BLaER1 (cell line): ENCODE measurements at regions not wholly inside any gene's neighbourhood (a gene's known extent, or its start where the extent isn't known, plus 50 kb on each side); places are given as distances from the start of the nearest gene placed in this dataset.

Experiments
- H3K27ac ChIP-seq: shearing (Covaris generic); formaldehyde crosslinking; 2 replicates; pipeline ENCODE4 v1.8.1; 2022
- H3K27me3 ChIP-seq: shearing (Covaris generic); formaldehyde crosslinking; 2 replicates; pipeline ENCODE4 v1.8.1; 2022
- H3K36me3 ChIP-seq: shearing (Covaris generic); formaldehyde crosslinking; 2 replicates; pipeline ENCODE4 v1.8.1; 2022
- H3K4me1 ChIP-seq: shearing (Covaris generic); formaldehyde crosslinking; 2 replicates; pipeline ENCODE4 v1.8.1; 2022
- H3K4me2 ChIP-seq: shearing (Covaris generic); formaldehyde crosslinking; 2 replicates; pipeline ENCODE4 v1.8.1; 2022
- H3K4me3 ChIP-seq: shearing (Covaris generic); formaldehyde crosslinking; 2 replicates; pipeline ENCODE4 v1.8.1; 2022
- H3K9ac ChIP-seq: shearing (Covaris generic); formaldehyde crosslinking; 2 replicates; pipeline ENCODE4 v1.8.1; 2022
- H3K9me3 ChIP-seq: shearing (Covaris generic); formaldehyde crosslinking; 2 replicates; pipeline ENCODE4 v1.8.1; 2022
- H4K20me1 ChIP-seq: shearing (Covaris generic); formaldehyde crosslinking; 2 replicates; pipeline ENCODE4 v1.8.1; 2022
- Cebpa-rat ChIP-seq: shearing (Covaris generic); IDR thresholded peaks from 2 replicates; pipeline ENCODE4 v1.8.1; 2022

DNA sequence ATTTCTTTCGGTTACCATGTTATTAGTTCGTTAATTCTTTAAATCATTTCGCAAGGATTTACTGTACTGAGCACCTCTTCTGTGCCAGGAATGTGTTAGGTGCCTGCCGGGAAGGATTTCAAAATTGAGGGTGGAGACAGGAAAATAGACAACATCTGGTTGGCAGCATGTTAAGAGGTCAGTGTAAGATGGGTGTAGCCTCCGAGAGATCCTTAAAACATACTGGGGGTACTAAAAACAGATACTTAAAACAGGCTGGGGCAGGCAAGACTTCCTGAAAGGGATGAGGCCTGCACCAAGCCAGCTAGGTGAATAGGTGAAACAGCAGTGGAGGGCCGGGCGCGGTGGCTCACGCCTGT is 178.0 kb upstream of the SGK1 start:
- H3K27me3 ChIP-seq = no peaks in the 10 kb centered on the region
- H3K9me3 ChIP-seq = peaks cover 12% of the 10 kb centered on the region; the same call in 1 of the 2 replicates
- H4K20me1 ChIP-seq = no peaks in the 10 kb centered on the region
- no peak overlapping the region for H3K27ac ChIP-seq
- H3K4me2 ChIP-seq = no peak overlapping the region
- H3K9ac ChIP-seq = no peak overlapping the region
- H3K4me1 ChIP-seq = peaks cover 8% of the 10 kb centered on the region; the same call in 1 of the 2 replicates
- no peak for TF ChIP-seq Cebpa-rat
- no peak overlapping the region for H3K4me3 ChIP-seq
- no peaks in the 10 kb centered on the region for H3K36me3 ChIP-seq

DNA sequence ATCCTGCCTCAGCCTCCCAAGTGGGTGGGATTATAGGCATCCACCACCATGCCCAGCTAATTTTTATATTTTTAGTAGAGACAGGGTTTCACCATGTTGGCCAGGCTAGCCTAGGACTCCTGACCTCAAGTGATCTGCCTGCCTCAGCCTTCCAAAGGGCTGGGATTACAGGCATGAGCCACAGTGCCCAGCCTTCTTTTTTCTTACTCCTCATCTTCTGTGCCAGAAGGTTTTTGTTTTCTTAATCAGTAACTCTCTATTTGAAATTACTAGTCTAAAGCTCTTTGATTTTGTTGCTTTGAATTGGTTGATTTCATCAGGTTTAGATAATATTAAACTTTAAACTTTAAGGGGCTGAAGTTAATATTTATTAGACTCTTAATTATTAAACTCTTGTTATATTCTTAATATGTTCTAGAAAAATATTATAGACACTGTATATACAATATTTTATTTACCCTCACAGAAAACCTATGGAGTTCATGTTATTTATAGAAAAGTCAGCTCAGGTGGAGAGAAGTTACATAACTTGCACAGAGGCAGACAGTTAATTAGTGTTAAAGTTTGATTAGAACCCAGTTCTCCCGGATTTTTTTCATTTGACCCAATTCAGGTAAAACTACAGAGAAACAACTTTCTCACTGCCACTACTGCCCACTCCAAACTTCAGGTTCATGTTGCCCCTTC is 177.4 kb upstream of the SGK1 start:
- H3K27me3 ChIP-seq = no peaks in the 10 kb centered on the region
- H3K9me3 ChIP-seq = peaks cover 12% of the 10 kb centered on the region; the same call in 1 of the 2 replicates
- no peak overlapping the region for H3K9ac ChIP-seq
- H3K27ac ChIP-seq = no peak overlapping the region
- H3K4me3 ChIP-seq = no peak overlapping the region
- no peak overlapping the region for H3K4me2 ChIP-seq
- TF ChIP-seq Cebpa-rat = no peak
- no peaks in the 10 kb centered on the region for H3K36me3 ChIP-seq
- no peaks in the 10 kb centered on the region for H4K20me1 ChIP-seq
- H3K4me1 ChIP-seq = peaks cover 3% of the 10 kb centered on the region; the same call in 1 of the 2 replicates

DNA sequence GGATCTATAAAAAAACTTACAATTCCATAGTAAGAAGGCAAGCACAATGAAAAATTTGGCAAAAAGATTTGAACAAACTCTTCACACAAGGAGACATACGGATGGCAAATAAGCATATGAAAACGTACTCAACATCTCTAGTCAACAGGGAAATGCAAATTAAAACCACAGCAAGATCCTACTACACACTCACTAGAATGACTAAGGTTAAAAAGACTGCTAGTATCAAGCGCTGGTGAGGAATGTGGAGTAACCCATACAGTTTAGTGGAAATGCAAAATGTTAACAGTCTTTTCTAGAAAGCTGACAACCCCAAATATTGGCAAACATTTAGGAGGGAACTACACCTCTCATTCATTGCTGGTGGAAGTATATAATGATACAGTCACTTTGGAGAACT is 175.9 kb upstream of the SGK1 start:
- Histone ChIP-seq H3K4me2 (no peak overlapping the region), H3K9ac (no peak overlapping the region), H3K4me3 (no peak overlapping the region), H3K9me3 (peaks cover 12% of the 10 kb centered on the region; the same call in 1 of the 2 replicates), H3K4me1 (no peaks in the 10 kb centered on the region), H4K20me1 (no peaks in the 10 kb centered on the region), H3K27me3 (no peaks in the 10 kb centered on the region), H3K36me3 (no peaks in the 10 kb centered on the region), H3K27ac (no peak overlapping the region)
- TF ChIP-seq Cebpa-rat = no peak

DNA sequence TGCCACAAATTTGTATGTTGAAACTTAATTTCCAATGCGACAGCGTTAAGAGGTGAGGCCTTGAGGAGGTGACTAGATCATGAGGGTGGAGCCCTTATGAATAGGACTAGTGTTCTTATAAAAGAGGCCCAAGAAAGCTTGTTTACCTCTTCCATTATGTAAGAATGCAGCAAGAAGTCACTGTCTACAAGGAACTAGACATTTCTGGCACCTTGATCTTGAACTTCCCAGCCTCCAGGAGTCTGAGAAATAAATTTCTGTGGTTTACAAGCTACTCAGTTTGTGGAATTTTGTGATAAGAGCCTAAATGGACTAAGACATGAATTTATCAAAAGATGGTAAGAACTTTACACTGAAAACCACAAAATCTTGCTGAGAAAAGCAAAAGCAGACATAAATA is 173.6 kb upstream of the SGK1 start:
- Histone ChIP-seq H3K4me2 (no peak overlapping the region), H3K9ac (no peak overlapping the region), H3K9me3 (peaks cover 23% of the 10 kb centered on the region), H3K4me3 (no peak overlapping the region), H3K27ac (no peak overlapping the region), H3K4me1 (peaks cover 8% of the 10 kb centered on the region; the same call in 1 of the 2 replicates), H4K20me1 (no peaks in the 10 kb centered on the region), H3K27me3 (no peaks in the 10 kb centered on the region), H3K36me3 (no peaks in the 10 kb centered on the region)
- TF ChIP-seq Cebpa-rat = no peak

DNA sequence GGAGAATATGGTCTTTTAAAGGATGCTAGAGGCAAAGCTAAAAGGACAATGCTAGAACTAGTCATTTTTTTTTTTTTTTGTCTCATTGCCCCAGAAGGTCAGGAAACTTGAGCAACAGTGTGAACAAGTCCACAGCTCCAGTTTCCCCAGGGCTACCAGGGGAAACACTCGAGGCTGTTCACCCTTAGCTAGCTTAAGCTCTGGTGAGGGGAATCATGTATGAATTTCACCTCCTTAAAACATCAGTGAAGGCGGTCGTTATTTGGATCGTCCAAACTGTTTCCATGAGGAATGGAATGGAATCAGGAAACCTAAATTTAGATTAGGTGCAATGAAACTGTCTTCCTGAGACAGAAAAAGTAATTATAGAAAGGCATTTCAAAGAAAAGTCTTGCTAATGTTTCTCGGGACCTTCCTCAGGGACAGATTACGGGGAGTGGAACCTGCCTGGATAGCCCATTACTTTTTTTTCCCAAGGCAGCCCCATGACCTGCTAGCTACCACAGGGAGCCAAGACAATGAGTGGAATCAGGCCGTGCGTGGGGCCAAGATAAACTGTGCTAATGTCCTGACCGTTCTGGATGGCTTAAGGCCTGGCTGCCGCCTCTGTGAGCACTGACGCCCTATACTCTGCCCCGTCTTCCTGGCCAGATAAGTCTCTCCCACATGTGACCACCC is 164.8 kb upstream of the SGK1 start:
- Histone ChIP-seq H3K36me3 (no peaks in the 10 kb centered on the region), H3K27me3 (no peaks in the 10 kb centered on the region), H4K20me1 (no peaks in the 10 kb centered on the region), H3K4me2 (no peak overlapping the region), H3K9ac (no peak overlapping the region), H3K4me3 (no peak overlapping the region), H3K4me1 (peaks cover under 1% of the 10 kb centered on the region; the same call in 1 of the 2 replicates), H3K9me3 (peaks cover 9% of the 10 kb centered on the region), H3K27ac (no peak overlapping the region)
- TF ChIP-seq Cebpa-rat = no peak

DNA sequence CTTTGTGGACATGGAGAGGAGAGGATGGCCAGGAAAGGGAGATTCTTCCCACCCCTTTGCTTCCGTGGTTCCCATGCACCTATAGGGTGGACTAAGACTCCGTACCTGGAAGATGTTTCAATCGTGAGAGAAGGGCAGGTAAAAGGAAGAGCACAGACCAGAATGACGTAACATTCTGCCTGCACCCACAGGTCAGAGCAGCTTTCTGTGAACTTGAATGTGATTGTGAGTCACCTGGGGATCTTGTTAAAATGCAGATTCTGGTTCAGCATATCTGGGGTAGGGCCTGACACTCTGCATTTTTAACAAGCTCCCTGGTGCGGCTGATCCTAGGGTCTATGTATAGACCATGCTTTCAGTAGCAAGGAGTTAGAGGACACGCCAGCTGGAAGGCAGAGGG is 164.1 kb upstream of the SGK1 start:
- H4K20me1 ChIP-seq = no peaks in the 10 kb centered on the region
- no peaks in the 10 kb centered on the region for H3K36me3 ChIP-seq
- peaks cover 8% of the 10 kb centered on the region for H3K9me3 ChIP-seq
- H3K27me3 ChIP-seq = no peaks in the 10 kb centered on the region
- H3K27ac ChIP-seq = no peak overlapping the region
- no peak for TF ChIP-seq Cebpa-rat
- no peak overlapping the region for H3K4me3 ChIP-seq
- no peaks in the 10 kb centered on the region for H3K4me1 ChIP-seq
- H3K4me2 ChIP-seq = no peak overlapping the region
- H3K9ac ChIP-seq = no peak overlapping the region

DNA sequence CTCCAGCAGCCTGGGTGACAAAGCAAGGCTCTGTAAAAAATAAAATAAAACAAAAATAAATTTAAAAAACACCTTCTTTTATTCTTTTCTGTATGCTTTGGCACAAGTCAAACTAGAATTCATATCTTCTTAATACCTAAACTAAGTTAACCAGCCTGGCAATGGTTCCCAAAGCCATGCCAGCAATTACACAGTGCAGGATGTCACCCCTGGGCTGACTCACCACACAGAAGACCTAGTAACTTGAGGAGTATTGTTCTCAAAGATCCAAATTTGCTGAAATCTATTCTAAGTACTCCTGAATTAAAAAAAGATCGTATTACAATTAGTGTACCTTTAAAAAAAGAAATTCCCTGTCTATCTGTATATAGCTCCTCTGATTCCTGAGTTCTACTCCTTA is 162.7 kb upstream of the SGK1 start:
- H3K9me3 ChIP-seq = no peaks in the 10 kb centered on the region
- no peak for TF ChIP-seq Cebpa-rat
- no peak overlapping the region for H3K9ac ChIP-seq
- no peaks in the 10 kb centered on the region for H3K36me3 ChIP-seq
- H3K4me2 ChIP-seq = no peak overlapping the region
- no peaks in the 10 kb centered on the region for H4K20me1 ChIP-seq
- H3K27me3 ChIP-seq = no peaks in the 10 kb centered on the region
- H3K4me3 ChIP-seq = no peak overlapping the region
- H3K4me1 ChIP-seq = no peaks in the 10 kb centered on the region
- H3K27ac ChIP-seq = no peak overlapping the region

DNA sequence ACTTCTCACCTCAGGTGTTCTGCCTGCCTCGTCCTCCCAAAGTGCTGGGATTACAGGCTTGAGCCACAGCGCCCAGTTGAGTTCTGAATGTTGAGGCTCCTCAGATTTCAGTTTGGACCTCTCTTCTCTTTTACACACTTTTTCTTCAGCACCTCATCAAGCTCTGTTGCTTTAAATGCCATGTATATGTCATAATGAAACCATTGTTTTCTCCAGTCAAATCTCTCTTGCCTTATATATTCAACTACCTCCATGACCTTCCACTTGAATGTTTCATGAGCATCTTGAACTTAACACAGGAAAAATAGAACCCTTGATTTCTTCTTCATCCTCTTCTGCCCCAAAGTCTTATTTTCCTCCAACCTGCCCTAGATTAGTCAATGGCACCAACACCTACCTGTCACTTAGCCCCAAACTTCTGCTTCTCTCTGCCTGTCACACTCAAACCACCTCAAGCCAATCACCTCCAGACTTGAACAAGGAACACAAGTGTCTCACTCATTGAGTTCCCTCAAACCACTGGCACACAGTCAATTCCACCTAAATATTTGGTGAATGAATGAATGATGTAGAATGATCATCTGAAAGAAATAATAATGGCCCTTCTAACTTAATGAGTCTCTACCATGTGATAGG is 161.0 kb upstream of the SGK1 start:
- TF ChIP-seq Cebpa-rat = no peak
- no peaks in the 10 kb centered on the region for H4K20me1 ChIP-seq
- no peak overlapping the region for H3K4me2 ChIP-seq
- no peaks in the 10 kb centered on the region for H3K27me3 ChIP-seq
- no peaks in the 10 kb centered on the region for H3K36me3 ChIP-seq
- H3K27ac ChIP-seq = no peak overlapping the region
- no peak overlapping the region for H3K9ac ChIP-seq
- H3K4me3 ChIP-seq = no peak overlapping the region
- no peaks in the 10 kb centered on the region for H3K4me1 ChIP-seq
- no peaks in the 10 kb centered on the region for H3K9me3 ChIP-seq

DNA sequence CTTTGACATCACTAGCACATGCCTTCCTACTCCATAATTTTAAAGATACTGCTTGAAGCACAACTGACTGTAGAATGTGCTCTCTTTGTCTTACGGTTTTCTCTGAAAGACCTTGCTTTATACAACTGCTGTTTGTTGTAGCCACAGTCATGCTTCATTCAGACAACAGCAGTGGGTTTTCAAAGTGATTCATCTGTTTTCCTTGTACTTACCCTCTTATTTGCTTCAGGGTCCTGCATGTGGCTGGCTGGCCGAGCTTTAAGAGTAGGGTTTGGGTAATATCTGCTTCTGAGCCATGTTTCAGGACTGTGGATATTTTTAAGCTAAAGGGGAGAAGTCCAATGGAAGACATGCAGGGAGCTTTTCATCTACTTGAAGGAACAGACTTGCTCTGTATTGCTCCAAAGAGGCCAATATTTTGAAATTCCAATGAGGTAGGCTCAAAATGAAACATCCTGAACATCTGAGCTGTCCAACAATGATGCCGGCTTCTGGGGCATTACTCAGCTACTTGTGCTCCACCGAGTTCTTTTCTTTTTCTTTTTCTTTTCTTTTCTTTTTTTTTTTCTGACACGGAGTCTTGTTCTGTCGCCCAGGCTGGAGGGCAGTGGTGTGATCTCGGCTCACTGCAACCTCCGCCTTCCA is 160.2 kb upstream of the SGK1 start:
- H3K4me2 ChIP-seq = no peak overlapping the region
- no peak overlapping the region for H3K27ac ChIP-seq
- H3K4me3 ChIP-seq = no peak overlapping the region
- no peaks in the 10 kb centered on the region for H3K4me1 ChIP-seq
- TF ChIP-seq Cebpa-rat = no peak
- no peaks in the 10 kb centered on the region for H3K27me3 ChIP-seq
- H3K9me3 ChIP-seq = no peaks in the 10 kb centered on the region
- H4K20me1 ChIP-seq = no peaks in the 10 kb centered on the region
- H3K36me3 ChIP-seq = no peaks in the 10 kb centered on the region
- no peak overlapping the region for H3K9ac ChIP-seq

DNA sequence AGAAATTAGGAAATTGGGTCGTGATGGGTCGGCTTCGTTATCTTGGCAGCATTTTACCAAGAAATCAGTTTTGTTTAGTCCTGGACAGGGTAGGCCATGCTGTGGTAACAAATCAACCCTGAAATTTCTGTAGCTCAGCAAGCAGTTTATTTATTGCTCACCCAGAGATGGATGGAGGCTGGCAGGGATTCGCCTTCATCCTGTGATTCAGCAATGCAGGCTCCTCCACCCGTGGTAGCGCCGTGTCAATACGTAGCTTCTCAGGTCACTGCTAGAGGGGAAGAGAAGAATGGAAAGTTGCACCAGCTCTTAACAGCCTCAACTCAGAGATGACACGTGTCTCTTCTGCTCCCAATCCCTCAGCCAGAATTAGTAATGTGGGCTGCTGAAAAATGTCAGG is 157.0 kb upstream of the SGK1 start:
- no peak for TF ChIP-seq Cebpa-rat
- Histone ChIP-seq H3K36me3 (no peaks in the 10 kb centered on the region), H4K20me1 (no peaks in the 10 kb centered on the region), H3K4me3 (no peak overlapping the region), H3K27ac (no peak overlapping the region), H3K4me1 (no peaks in the 10 kb centered on the region), H3K9ac (no peak overlapping the region), H3K27me3 (no peaks in the 10 kb centered on the region), H3K4me2 (no peak overlapping the region), H3K9me3 (no peaks in the 10 kb centered on the region)
